ENCODE measurements at regions not wholly inside any gene's neighbourhood (a gene's known extent, or its start where the extent isn't known, plus 50 kb on each side); places are given as distances from the start of the nearest gene placed in this dataset.

- Histone ChIP-seq H3K4me1 (ENCODE audit: control insufficient read depth, insufficient read depth, low read length) (no peaks in the 10 kb centered on the region), H3K36me3 (ENCODE audit: control insufficient read depth, insufficient read depth, low read length) (no peaks in the 10 kb centered on the region), H3K4me3 (ENCODE audit: low read depth in 2 of 2, low read length in 2 of 2) (no peak overlapping the region), H3K27ac (ENCODE audit: low read length) (no peak overlapping the region), H3K27me3 (ENCODE audit: control insufficient read depth, insufficient read depth, low read length) (no peaks in the 10 kb centered on the region), H3K9me3 (ENCODE audit: control insufficient read depth, insufficient read depth, low read depth, low read length) (no peaks in the 10 kb centered on the region)
- in situ Hi-C loops (cut with HindIII; ENCODE audit: low pct_unique_long_range_greater_than_20kb, low sequenced_read_pairs) (no loop called here), intact Hi-C loops (cut with micrococcal nuclease; ENCODE audit: unreplicated experiment) (no loop called here)
- DNase-seq (ENCODE audit: low read depth, low spot score) (no peak), ATAC-seq (no peak)
- CTCF ChIA-PET = no interaction called here
- no TSS peak for BruUV-seq (replicated peaks)
- POLR2A ChIA-PET = no interaction called here
- no peak for TF ChIP-seq SIN3A (IDR thresholded peaks at IDR 0.05; ENCODE audit: borderline replicate concordance, insufficient read depth, low read depth, low read length)
- no peak for TF ChIP-seq POLR2AphosphoS5 (IDR thresholded peaks at IDR 0.05; ENCODE audit: low read depth, low read length)
- TF ChIP-seq TCF7L2 (IDR thresholded peaks at IDR 0.05; ENCODE audit: low read depth, low read length) = no peak
- TF ChIP-seq CTCF (IDR thresholded peaks at IDR 0.05) = no peak
- no peak for TF ChIP-seq REST (IDR thresholded peaks at IDR 0.05; ENCODE audit: insufficient read depth in 1 of 2, low read depth in 2 of 2, low read length in 1 of 2)
Measured at GRCh38 chr14:85190251-85190650, 339.7 kb upstream of the FLRT2 start.

GRCh38 chr14:85191986-85192385, 338.0 kb upstream of the FLRT2 start:
- Histone ChIP-seq H3K9me3 (ENCODE audit: control insufficient read depth, insufficient read depth, low read depth, low read length) (no peaks in the 10 kb centered on the region), H3K36me3 (ENCODE audit: control insufficient read depth, insufficient read depth, low read length) (no peaks in the 10 kb centered on the region), H3K4me3 (ENCODE audit: low read depth in 2 of 2, low read length in 2 of 2) (no peak overlapping the region), H3K27ac (ENCODE audit: low read length) (no peak overlapping the region), H3K27me3 (ENCODE audit: control insufficient read depth, insufficient read depth, low read length) (no peaks in the 10 kb centered on the region), H3K4me1 (ENCODE audit: control insufficient read depth, insufficient read depth, low read length) (no peaks in the 10 kb centered on the region)
- in situ Hi-C loops (cut with HindIII; ENCODE audit: low pct_unique_long_range_greater_than_20kb, low sequenced_read_pairs) (no loop called here), intact Hi-C loops (cut with micrococcal nuclease; ENCODE audit: unreplicated experiment) (no loop called here)
- TF ChIP-seq REST (IDR thresholded peaks at IDR 0.05; ENCODE audit: insufficient read depth in 1 of 2, low read depth in 2 of 2, low read length in 1 of 2) (no peak), CTCF (IDR thresholded peaks at IDR 0.05) (no peak), SIN3A (IDR thresholded peaks at IDR 0.05; ENCODE audit: borderline replicate concordance, insufficient read depth, low read depth, low read length) (no peak), POLR2AphosphoS5 (IDR thresholded peaks at IDR 0.05; ENCODE audit: low read depth, low read length) (no peak), TCF7L2 (IDR thresholded peaks at IDR 0.05; ENCODE audit: low read depth, low read length) (no peak)
- BruUV-seq (replicated peaks) = no TSS peak
- ChIA-PET POLR2A (no interaction called here), CTCF (no interaction called here)
- ATAC-seq (no peak), DNase-seq (ENCODE audit: low read depth, low spot score) (no peak)
